PC-9 (cell line): ENCODE measurements at regions not wholly inside any gene's neighbourhood (a gene's known extent, or its start where the extent isn't known, plus 50 kb on each side); places are given as distances from the start of the nearest gene placed in this dataset.

Source experiments
- BruUV-seq: library from RNA; stranded (reverse); fragments of 400-500 nt; replicated peaks from 2 replicates; lab custom pipeline; 2021; lab: Mats Ljungman, UMichigan
- CTCF ChIA-PET: fragments of 300-600 bp; sonication (Branson Sonifier 250); formaldehyde crosslinking; loops from one replicate; lab custom pipeline; 2022; ENCODE audit warnings: antibody characterized with exemption; lab: Charles Lee
- POLR2A ChIA-PET: fragments of 300-600 bp; sonication (Branson Sonifier 250); formaldehyde crosslinking; loops from one replicate; lab custom pipeline; 2022; ENCODE audit warnings: antibody characterized with exemption; ENCODE audit not compliant: unreplicated experiment; lab: Charles Lee
- DNase-seq, 2 experiments: peaks; one replicate each; pipeline versions ENCODE4 v3.0.0 to v3.0.0-alpha.2; 2015 to 2022; ENCODE audit warnings: mixed read lengths in 1 of 2
- H2AFZ ChIP-seq: fragments of 200-600 bp; sonication (generic); 2 replicates; pipeline ENCODE4 v1.8.1; 2017; ENCODE audit warnings: antibody characterized with exemption
- H3F3A ChIP-seq: fragments of 200-600 bp; sonication (generic); 2 replicates; pipeline ENCODE4 v1.8.1; 2017; ENCODE audit warnings: antibody characterized with exemption, mild to moderate bottlenecking, low read depth; ENCODE audit not compliant: insufficient read depth
- H3K27ac ChIP-seq: fragments of 200-600 bp; sonication (generic); 2 replicates; pipeline ENCODE4 v1.6.1; 2016; ENCODE audit warnings: mixed run types
- H3K27me3 ChIP-seq: fragments of 200-600 bp; sonication (generic); 2 replicates; pipeline ENCODE4 v1.6.1; 2016; ENCODE audit warnings: low read depth, mixed run types; ENCODE audit not compliant: insufficient read depth
- H3K36me3 ChIP-seq: fragments of 200-600 bp; sonication (generic); 2 replicates; pipeline ENCODE4 v1.6.1; 2016; ENCODE audit warnings: low read depth, mixed run types
- H3K4me1 ChIP-seq: fragments of 200-600 bp; sonication (generic); replicated peaks from 2 replicates; pipeline ENCODE4 v1.6.1; 2016; ENCODE audit warnings: mixed run types; ENCODE audit not compliant: insufficient read depth
- H3K4me2 ChIP-seq: fragments of 200-600 bp; sonication (generic); 2 replicates; pipeline ENCODE4 v1.6.1; 2017; ENCODE audit warnings: mixed run types
- H3K4me3 ChIP-seq: fragments of 200-600 bp; sonication (generic); 2 replicates; pipeline ENCODE4 v1.6.1; 2016; ENCODE audit warnings: mixed run types
- H3K79me2 ChIP-seq: fragments of 200-600 bp; sonication (generic); 2 replicates; pipeline ENCODE4 v1.6.1; 2017; ENCODE audit warnings: low read depth, mixed run types
- H3K9me2 ChIP-seq: fragments of 200-600 bp; sonication (generic); 2 replicates; pipeline ENCODE4 v1.8.1; 2017; ENCODE audit warnings: mild to moderate bottlenecking; ENCODE audit not compliant: insufficient read depth
- H3K9me3 ChIP-seq: fragments of 200-600 bp; sonication (generic); 2 replicates; pipeline ENCODE4 v1.8.1; 2016; ENCODE audit warnings: low read depth; ENCODE audit not compliant: insufficient read depth
- H4K20me1 ChIP-seq: fragments of 200-600 bp; sonication (generic); 2 replicates; pipeline ENCODE4 v1.8.1; 2017; ENCODE audit not compliant: insufficient read depth
- CTCF ChIP-seq: fragments of 200-600 bp; sonication (generic); conservative IDR thresholded peaks from 2 replicates; pipeline ENCODE4 v1.6.1; 2017; ENCODE audit warnings: mixed run types, antibody characterized with exemption, mild to moderate bottlenecking, moderate library complexity
- EZH2 ChIP-seq: fragments of 200-600 bp; sonication (generic); IDR thresholded peaks from 2 replicates; pipeline ENCODE4 v1.8.0; 2017; ENCODE audit warnings: antibody characterized with exemption, low read depth
- intact Hi-C: fragments of 100-400 bp; cut with micrococcal nuclease; formaldehyde crosslinking; loops from one replicate; pipeline ENCODE4 v1.10.0; 2022; ENCODE audit not compliant: unreplicated experiment

- no peak overlapping the region for H3K4me3 ChIP-seq
- no peaks in the 10 kb centered on the region for H3K27me3 ChIP-seq
- H3K4me2 ChIP-seq = no peak overlapping the region
- TF ChIP-seq CTCF (no peak), EZH2 (no peak)
- no peak overlapping the region for H3K27ac ChIP-seq
- BruUV-seq = no TSS peak
- POLR2A ChIA-PET = no interaction called here
- no peaks in the 10 kb centered on the region for H3K4me1 ChIP-seq
- DNase-seq = no peak
- no peaks in the 10 kb centered on the region for H3K9me2 ChIP-seq
- H2AFZ ChIP-seq = no peak overlapping the region
- H3F3A ChIP-seq = no peaks in the 10 kb centered on the region
- no peaks in the 10 kb centered on the region for H3K79me2 ChIP-seq
- H4K20me1 ChIP-seq = no peaks in the 10 kb centered on the region
- CTCF ChIA-PET = no interaction called here
- intact Hi-C loops = no loop called here
- H3K9me3 ChIP-seq = no peaks in the 10 kb centered on the region
- H3K36me3 ChIP-seq = no peaks in the 10 kb centered on the region
Measured at GRCh38 chr10:121406823-121407545, 191.3 kb downstream of the FGFR2 start.

- no peaks in the 10 kb centered on the region for H3K36me3 ChIP-seq
- POLR2A ChIA-PET = no interaction called here
Measured at GRCh38 chr10:121409466-121410104, 188.7 kb downstream of the FGFR2 start.

GRCh38 chr10:121411004-121411403, 187.2 kb downstream of the FGFR2 start:
- no TSS peak for BruUV-seq
- Histone ChIP-seq H3K4me3 (no peak overlapping the region), H3K4me2 (no peak overlapping the region), H3K79me2 (no peaks in the 10 kb centered on the region), H2AFZ (no peak overlapping the region), H3F3A (no peaks in the 10 kb centered on the region), H4K20me1 (no peaks in the 10 kb centered on the region), H3K4me1 (no peaks in the 10 kb centered on the region), H3K27ac (no peak overlapping the region), H3K36me3 (no peaks in the 10 kb centered on the region), H3K27me3 (no peaks in the 10 kb centered on the region), H3K9me3 (no peaks in the 10 kb centered on the region), H3K9me2 (no peaks in the 10 kb centered on the region)
- intact Hi-C loops = no loop called here
- no peak for DNase-seq
- ChIA-PET POLR2A (no interaction called here), CTCF (no interaction called here)
- TF ChIP-seq EZH2 = no peak
- no peak for TF ChIP-seq CTCF

More at GRCh38 chr10:121409466-121410104, 188.7 kb downstream of the FGFR2 start:
- H3K4me1 ChIP-seq = no peaks in the 10 kb centered on the region
- intact Hi-C loops = no loop called here
- no peak overlapping the region for H2AFZ ChIP-seq
- H3K4me3 ChIP-seq = no peak overlapping the region
- CTCF ChIA-PET = no interaction called here
- DNase-seq = no peak
- H3K27me3 ChIP-seq = no peaks in the 10 kb centered on the region
- no TSS peak for BruUV-seq
- H3K79me2 ChIP-seq = no peaks in the 10 kb centered on the region
- H3F3A ChIP-seq = no peaks in the 10 kb centered on the region
- H3K9me2 ChIP-seq = no peaks in the 10 kb centered on the region
- no peak overlapping the region for H3K27ac ChIP-seq
- H3K4me2 ChIP-seq = no peak overlapping the region
- H3K9me3 ChIP-seq = no peaks in the 10 kb centered on the region
- H4K20me1 ChIP-seq = no peaks in the 10 kb centered on the region
- no peak for TF ChIP-seq EZH2
- TF ChIP-seq CTCF = no peak
